AG04450 (cell line): ENCODE measurements at regions not wholly inside any gene's neighbourhood (a gene's known extent, or its start where the extent isn't known, plus 50 kb on each side); places are given as distances from the start of the nearest gene placed in this dataset.
A peak's percentile ranks its signal among the peaks of the same experiment; 100 is the strongest.

Experiments
- CTCF ChIA-PET: fragments of 300-600, 350-600 bp; formaldehyde crosslinking; extraction: SDS; loops from one replicate; lab custom pipeline; 2022; ENCODE audit warnings: antibody characterized with exemption, inconsistent platforms; lab: Charles Lee
- POLR2A ChIA-PET: fragments of 350-600 bp; formaldehyde crosslinking; extraction: SDS; loops from one replicate; lab custom pipeline; 2021; ENCODE audit warnings: antibody characterized with exemption, inconsistent platforms; lab: Yijun Ruan, JAX
- DNase-seq: peaks from one replicate; pipeline ENCODE4 v3.0.0-alpha.2; 2011; ENCODE audit warnings: low read depth, low spot score
- H3K27ac ChIP-seq: one replicate; pipeline ENCODE4 v1.5.1; 2012; ENCODE audit warnings: low read depth, low read length, control low read depth
- H3K27me3 ChIP-seq: one replicate; pipeline ENCODE4 v1.6.0; 2012; ENCODE audit warnings: low read length; ENCODE audit not compliant: control insufficient read depth, insufficient read depth
- H3K4me3 ChIP-seq: 2 replicates; pipeline ENCODE4 v1.5.1; 2011; ENCODE audit warnings: mild to moderate bottlenecking, low read depth, low read length, control low read depth
- H3K9me3 ChIP-seq: 2 replicates; pipeline ENCODE4 v1.5.1; 2012; ENCODE audit warnings: low read length; ENCODE audit not compliant: control insufficient read depth, insufficient read depth
- TF ChIP-seq, protein P1 (sequence below): IDR thresholded peaks from 2 replicates; pipeline ENCODE4 v1.5.1; 2011; ENCODE audit warnings: low read depth, low read length, control low read depth, inconsistent platforms

DNA sequence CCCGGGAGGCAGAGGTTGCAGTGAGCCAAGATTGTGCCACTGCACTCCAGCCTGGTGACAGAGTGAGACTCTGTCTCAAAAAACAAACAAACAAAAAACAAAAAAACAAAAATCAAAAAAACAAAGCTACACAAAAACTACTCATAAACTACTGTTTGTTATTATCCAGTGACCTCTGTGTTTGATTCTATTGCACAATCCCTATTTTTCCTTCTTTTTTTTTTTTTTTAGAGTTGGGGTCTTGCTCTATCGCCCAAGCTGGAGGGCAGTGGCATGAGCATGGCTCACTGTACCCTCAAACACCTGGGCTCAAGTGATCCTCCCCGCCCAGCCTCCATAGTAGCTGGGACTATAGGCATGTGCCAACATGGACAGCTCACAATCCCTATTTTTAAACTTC is 92.7 kb downstream of the FAM217A start:
- no peak overlapping the region for H3K4me3 ChIP-seq
- no peak overlapping the region for H3K27ac ChIP-seq
- no peaks in the 10 kb centered on the region for H3K27me3 ChIP-seq
- H3K9me3 ChIP-seq, result no peaks in the 10 kb centered on the region
- DNase-seq, result no peak
- POLR2A ChIA-PET, result no interaction called here
- CTCF ChIA-PET, result interaction anchor here (0.7 to 6.0 kb wide), 10 partner anchors 8 to 253 kb away, joined by 3 to 42 read pairs (median 3); partner anchors contain the start of genes FAM50B and PXDC1
- TF ChIP-seq, protein P1, sequence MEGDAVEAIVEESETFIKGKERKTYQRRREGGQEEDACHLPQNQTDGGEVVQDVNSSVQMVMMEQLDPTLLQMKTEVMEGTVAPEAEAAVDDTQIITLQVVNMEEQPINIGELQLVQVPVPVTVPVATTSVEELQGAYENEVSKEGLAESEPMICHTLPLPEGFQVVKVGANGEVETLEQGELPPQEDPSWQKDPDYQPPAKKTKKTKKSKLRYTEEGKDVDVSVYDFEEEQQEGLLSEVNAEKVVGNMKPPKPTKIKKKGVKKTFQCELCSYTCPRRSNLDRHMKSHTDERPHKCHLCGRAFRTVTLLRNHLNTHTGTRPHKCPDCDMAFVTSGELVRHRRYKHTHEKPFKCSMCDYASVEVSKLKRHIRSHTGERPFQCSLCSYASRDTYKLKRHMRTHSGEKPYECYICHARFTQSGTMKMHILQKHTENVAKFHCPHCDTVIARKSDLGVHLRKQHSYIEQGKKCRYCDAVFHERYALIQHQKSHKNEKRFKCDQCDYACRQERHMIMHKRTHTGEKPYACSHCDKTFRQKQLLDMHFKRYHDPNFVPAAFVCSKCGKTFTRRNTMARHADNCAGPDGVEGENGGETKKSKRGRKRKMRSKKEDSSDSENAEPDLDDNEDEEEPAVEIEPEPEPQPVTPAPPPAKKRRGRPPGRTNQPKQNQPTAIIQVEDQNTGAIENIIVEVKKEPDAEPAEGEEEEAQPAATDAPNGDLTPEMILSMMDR, result no peak

DNA sequence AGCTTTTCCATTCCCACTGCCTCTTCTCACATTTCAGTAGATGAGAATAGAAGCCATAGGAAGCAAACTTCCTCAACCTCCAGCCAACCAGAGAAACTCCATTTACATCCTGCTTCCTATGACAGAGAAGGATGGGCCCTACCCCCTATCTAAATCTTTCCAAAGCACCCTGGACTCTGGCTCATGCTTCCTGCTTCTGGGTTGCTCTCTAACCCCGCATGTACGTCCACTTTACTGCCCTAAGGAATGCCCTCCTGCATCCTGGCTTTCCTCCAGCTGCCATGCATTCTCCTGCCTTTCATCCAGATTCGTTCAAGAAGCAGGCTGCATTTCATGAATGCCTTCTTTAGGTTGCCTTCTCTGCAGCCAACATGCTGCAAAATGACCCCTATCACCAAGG is 91.9 kb downstream of the FAM217A start:
- ChIA-PET CTCF (interaction anchor here (1.6 to 6.0 kb wide), 5 partner anchors 9 to 244 kb away, joined by 3 to 42 read pairs (median 9); partner anchors contain the start of gene FAM50B), POLR2A (no interaction called here)
- no peak overlapping the region for H3K4me3 ChIP-seq
- no peaks in the 10 kb centered on the region for H3K27me3 ChIP-seq
- DNase-seq, result no peak
- no peak overlapping the region for H3K27ac ChIP-seq
- no peaks in the 10 kb centered on the region for H3K9me3 ChIP-seq
- TF ChIP-seq, protein P1, result no peak

DNA sequence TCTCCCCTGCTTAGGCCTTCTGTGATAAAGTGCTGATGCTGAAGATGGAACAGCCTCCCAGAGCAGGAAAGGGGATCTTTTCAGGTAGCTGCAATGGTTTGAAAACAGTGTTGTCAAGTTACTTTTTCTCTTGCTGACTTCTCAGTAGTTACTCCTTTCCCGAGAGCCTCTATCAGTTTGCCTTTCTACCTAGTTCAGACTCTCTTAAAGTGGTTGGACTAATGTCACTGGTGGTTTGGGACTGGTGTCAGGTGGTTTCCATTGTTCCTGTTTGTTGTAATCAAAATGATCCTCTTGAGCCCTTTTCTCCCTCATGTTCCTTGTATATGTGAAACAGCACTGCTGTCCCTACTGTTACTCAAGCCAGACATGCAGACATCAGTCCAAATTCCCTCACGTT is 91.4 kb downstream of the FAM217A start:
- Histone ChIP-seq H3K27me3 (no peaks in the 10 kb centered on the region), H3K27ac (no peak overlapping the region), H3K9me3 (no peaks in the 10 kb centered on the region), H3K4me3 (no peak overlapping the region)
- ChIA-PET CTCF (interaction anchor here (4.0 to 6.0 kb wide), 2 partner anchors 9 to 139 kb away, joined by 35 to 42 read pairs; partner anchors contain the start of gene FAM50B), POLR2A (no interaction called here)
- DNase-seq, result no peak
- TF ChIP-seq, protein P1, result no peak

DNA sequence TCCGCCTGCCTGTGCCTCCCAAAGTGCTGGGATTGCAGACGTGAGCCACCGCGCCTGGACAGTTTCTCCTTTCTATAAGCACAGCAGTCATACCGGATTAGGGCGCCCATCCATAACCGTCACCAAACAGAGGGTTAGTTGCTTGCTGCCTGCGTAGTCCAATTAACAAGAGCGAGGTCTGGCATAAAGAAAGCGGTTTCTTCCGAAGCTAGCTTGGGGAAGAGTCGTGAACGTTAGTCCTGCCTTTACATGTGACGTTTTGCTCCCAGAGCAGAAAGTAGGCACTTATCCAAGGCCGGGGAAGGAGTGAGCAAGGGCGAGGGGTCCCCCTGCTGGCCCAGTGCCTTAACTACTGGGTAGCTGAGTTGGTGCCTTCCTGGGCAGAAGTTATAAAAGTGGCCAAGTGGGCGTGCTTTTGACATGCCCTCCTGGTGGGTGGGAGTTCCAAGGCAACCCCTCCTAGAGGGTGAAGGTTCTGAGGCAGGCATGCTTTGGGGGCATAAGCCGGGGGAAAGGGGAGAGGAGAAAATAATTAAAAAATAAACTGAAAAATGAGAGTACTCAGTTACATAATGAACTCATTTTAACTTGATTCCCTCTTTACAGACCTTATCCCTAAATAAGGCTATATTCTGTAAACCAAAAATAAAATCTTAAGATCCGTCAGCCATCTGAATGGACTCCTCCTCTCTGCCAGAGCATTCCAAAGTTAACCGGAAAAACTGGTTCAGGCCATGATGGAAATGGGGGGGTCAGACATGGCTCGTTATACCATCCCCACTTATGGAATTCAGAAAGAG is 88.0 kb downstream of the FAM217A start:
- ChIA-PET CTCF (interaction anchor here (0.6 to 6.0 kb wide), 19 partner anchors 12 to 440 kb away, joined by 3 to 42 read pairs (median 5); partner anchors contain the start of genes ECI2 and FAM50B), POLR2A (interaction anchor here (0.7 to 1.0 kb wide), 3 partner anchors 13 to 732 kb away, joined by 3 to 4 read pairs (median 4); no protein-coding TSS in a partner anchor)
- TF ChIP-seq, protein P1, result peak; percentile 97
- Histone ChIP-seq H3K4me3 (no peak overlapping the region), H3K27me3 (no peaks in the 10 kb centered on the region), H3K27ac (no peak overlapping the region), H3K9me3 (no peaks in the 10 kb centered on the region)
- DNase-seq, result peak; percentile 76

DNA sequence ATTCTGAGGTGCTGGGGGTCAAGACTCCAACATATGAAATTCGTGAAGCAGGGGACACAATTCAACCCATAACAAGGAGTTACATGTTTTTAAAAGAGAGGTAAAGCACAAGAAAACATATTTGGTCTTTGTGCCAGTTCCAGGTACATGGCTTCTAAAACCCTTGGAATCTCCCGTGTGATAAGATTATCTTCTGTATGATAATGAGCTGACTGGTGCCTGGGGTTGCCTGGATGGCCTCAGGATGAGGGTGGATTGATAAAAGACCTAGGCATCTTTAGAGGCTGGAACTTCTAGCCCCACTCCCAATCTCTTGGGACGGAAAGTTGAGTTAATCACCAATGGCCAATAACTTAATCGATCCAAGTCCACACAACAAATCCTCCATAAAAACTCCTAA is 87.0 kb downstream of the FAM217A start:
- no peaks in the 10 kb centered on the region for H3K27me3 ChIP-seq
- H3K27ac ChIP-seq, result no peak overlapping the region
- no peaks in the 10 kb centered on the region for H3K9me3 ChIP-seq
- TF ChIP-seq, protein P1, result no peak
- POLR2A ChIA-PET, result interaction anchor here (0.6 to 0.7 kb wide), 2 partner anchors 29 to 210 kb away, joined by 3 to 4 read pairs; a partner anchor contains a TSS
- no peak for DNase-seq
- H3K4me3 ChIP-seq, result no peak overlapping the region
- CTCF ChIA-PET, result interaction anchor here (0.6 to 1.3 kb wide), 6 partner anchors 10 to 712 kb away, joined by 3 to 9 read pairs (median 4); partner anchors contain the start of gene FAM50B
